MG63 (cell line): ENCODE measurements at regions not wholly inside any gene's neighbourhood (a gene's known extent, or its start where the extent isn't known, plus 50 kb on each side); places are given as distances from the start of the nearest gene placed in this dataset.

ENCODE experiments used
- DNase-seq: peaks from one replicate; pipeline ENCODE4 v3.0.0-alpha.2; 2020
- H3K27me3 ChIP-seq: fragments of 250-450 bp; sonication (Bioruptor Pico); 2 replicates; pipeline ENCODE4 v1.5.1; 2020; ENCODE audit warnings: mild to moderate bottlenecking, moderate library complexity
- H3K36me3 ChIP-seq: fragments of 250-450 bp; sonication (Bioruptor Pico); 2 replicates; pipeline ENCODE4 v1.5.1; 2020; ENCODE audit warnings: mild to moderate bottlenecking, moderate library complexity
- H3K4me3 ChIP-seq: fragments of 250-450 bp; sonication (Bioruptor Pico); 2 replicates; pipeline ENCODE4 v1.5.1; 2020; ENCODE audit warnings: mild to moderate bottlenecking, moderate library complexity
- H3K9me3 ChIP-seq: fragments of 250-450 bp; sonication (Bioruptor Pico); 2 replicates; pipeline ENCODE4 v1.5.1; 2020; ENCODE audit warnings: mild to moderate bottlenecking, moderate library complexity

- H3K9me3 ChIP-seq, result no peaks in the 10 kb centered on the region
- no peak overlapping the region for H3K4me3 ChIP-seq
- DNase-seq, result no peak
- H3K27me3 ChIP-seq, result no peaks in the 10 kb centered on the region
- H3K36me3 ChIP-seq, result no peaks in the 10 kb centered on the region
Measured at GRCh38 chr3:34919025-34919424, 720.3 kb upstream of the ARPP21 start.

- no peaks in the 10 kb centered on the region for H3K9me3 ChIP-seq
- no peak for DNase-seq
- H3K27me3 ChIP-seq, result no peaks in the 10 kb centered on the region
- no peaks in the 10 kb centered on the region for H3K36me3 ChIP-seq
- H3K4me3 ChIP-seq, result no peak overlapping the region
Measured at GRCh38 chr3:34920806-34921205, 718.5 kb upstream of the ARPP21 start.

GRCh38 chr3:34924961-34925360 lies 714.4 kb upstream of the ARPP21 start:
- no peak for DNase-seq
- Histone ChIP-seq H3K36me3 (no peaks in the 10 kb centered on the region), H3K27me3 (no peaks in the 10 kb centered on the region), H3K9me3 (no peaks in the 10 kb centered on the region), H3K4me3 (no peak overlapping the region)

GRCh38 chr3:34925851-34926250 lies 713.5 kb upstream of the ARPP21 start:
- no peaks in the 10 kb centered on the region for H3K36me3 ChIP-seq
- no peak overlapping the region for H3K4me3 ChIP-seq
- no peaks in the 10 kb centered on the region for H3K27me3 ChIP-seq
- H3K9me3 ChIP-seq, result no peaks in the 10 kb centered on the region
- no peak for DNase-seq

GRCh38 chr3:34929036-34929435 lies 710.3 kb upstream of the ARPP21 start:
- H3K36me3 ChIP-seq, result no peaks in the 10 kb centered on the region
- no peaks in the 10 kb centered on the region for H3K27me3 ChIP-seq
- H3K9me3 ChIP-seq, result no peaks in the 10 kb centered on the region
- no peak for DNase-seq
- no peak overlapping the region for H3K4me3 ChIP-seq

GRCh38 chr3:34934660-34935059 lies 704.7 kb upstream of the ARPP21 start:
- no peaks in the 10 kb centered on the region for H3K27me3 ChIP-seq
- H3K36me3 ChIP-seq, result no peaks in the 10 kb centered on the region
- no peak overlapping the region for H3K4me3 ChIP-seq
- DNase-seq, result no peak
- no peaks in the 10 kb centered on the region for H3K9me3 ChIP-seq

GRCh38 chr3:34938784-34939183 lies 700.5 kb upstream of the ARPP21 start:
- H3K36me3 ChIP-seq, result no peaks in the 10 kb centered on the region
- H3K9me3 ChIP-seq, result no peaks in the 10 kb centered on the region
- H3K27me3 ChIP-seq, result no peaks in the 10 kb centered on the region
- DNase-seq, result no peak
- no peak overlapping the region for H3K4me3 ChIP-seq

GRCh38 chr3:34942256-34942655 lies 697.1 kb upstream of the ARPP21 start:
- H3K36me3 ChIP-seq, result no peaks in the 10 kb centered on the region
- H3K4me3 ChIP-seq, result no peak overlapping the region
- no peak for DNase-seq
- no peaks in the 10 kb centered on the region for H3K27me3 ChIP-seq
- no peaks in the 10 kb centered on the region for H3K9me3 ChIP-seq

GRCh38 chr3:34947834-34948233 lies 691.5 kb upstream of the ARPP21 start:
- no peaks in the 10 kb centered on the region for H3K36me3 ChIP-seq
- no peaks in the 10 kb centered on the region for H3K27me3 ChIP-seq
- DNase-seq, result no peak
- no peak overlapping the region for H3K4me3 ChIP-seq
- H3K9me3 ChIP-seq, result no peaks in the 10 kb centered on the region

- Histone ChIP-seq H3K4me3 (no peak overlapping the region), H3K27me3 (no peaks in the 10 kb centered on the region), H3K36me3 (no peaks in the 10 kb centered on the region), H3K9me3 (no peaks in the 10 kb centered on the region)
- no peak for DNase-seq
Measured at GRCh38 chr3:34948517-34948916, 690.8 kb upstream of the ARPP21 start.

- no peaks in the 10 kb centered on the region for H3K9me3 ChIP-seq
Measured at GRCh38 chr3:34955680-34956079, 683.6 kb upstream of the ARPP21 start.

GRCh38 chr3:34956511-34956910 lies 682.8 kb upstream of the ARPP21 start:
- H3K4me3 ChIP-seq, result no peak overlapping the region

More at GRCh38 chr3:34955680-34956079, 683.6 kb upstream of the ARPP21 start:
- Histone ChIP-seq H3K4me3 (no peak overlapping the region), H3K27me3 (no peaks in the 10 kb centered on the region), H3K36me3 (no peaks in the 10 kb centered on the region)
- DNase-seq, result no peak

GRCh38 chr3:34957677-34958076 lies 681.6 kb upstream of the ARPP21 start:
- no peak overlapping the region for H3K4me3 ChIP-seq
- no peaks in the 10 kb centered on the region for H3K27me3 ChIP-seq
- no peaks in the 10 kb centered on the region for H3K9me3 ChIP-seq
- H3K36me3 ChIP-seq, result no peaks in the 10 kb centered on the region
- no peak for DNase-seq

More at GRCh38 chr3:34956511-34956910, 682.8 kb upstream of the ARPP21 start:
- no peak for DNase-seq
- no peaks in the 10 kb centered on the region for H3K9me3 ChIP-seq
- no peaks in the 10 kb centered on the region for H3K27me3 ChIP-seq
- no peaks in the 10 kb centered on the region for H3K36me3 ChIP-seq

- Histone ChIP-seq H3K36me3 (no peaks in the 10 kb centered on the region), H3K4me3 (no peak overlapping the region), H3K9me3 (no peaks in the 10 kb centered on the region), H3K27me3 (no peaks in the 10 kb centered on the region)
- DNase-seq, result no peak
Measured at GRCh38 chr3:34969513-34969912, 669.8 kb upstream of the ARPP21 start.

- Histone ChIP-seq H3K27me3 (no peaks in the 10 kb centered on the region), H3K9me3 (no peaks in the 10 kb centered on the region), H3K36me3 (no peaks in the 10 kb centered on the region), H3K4me3 (no peak overlapping the region)
- DNase-seq, result no peak
Measured at GRCh38 chr3:34972481-34972880, 666.8 kb upstream of the ARPP21 start.

- H3K36me3 ChIP-seq, result no peaks in the 10 kb centered on the region
- H3K4me3 ChIP-seq, result no peak overlapping the region
- DNase-seq, result no peak
- H3K9me3 ChIP-seq, result no peaks in the 10 kb centered on the region
- H3K27me3 ChIP-seq, result no peaks in the 10 kb centered on the region
Measured at GRCh38 chr3:34973586-34973985, 665.7 kb upstream of the ARPP21 start.

- Histone ChIP-seq H3K27me3 (no peaks in the 10 kb centered on the region), H3K4me3 (no peak overlapping the region), H3K36me3 (no peaks in the 10 kb centered on the region), H3K9me3 (no peaks in the 10 kb centered on the region)
- DNase-seq, result no peak
Measured at GRCh38 chr3:34983631-34984030, 655.7 kb upstream of the ARPP21 start.

GRCh38 chr3:34988296-34988695 lies 651.0 kb upstream of the ARPP21 start:
- Histone ChIP-seq H3K27me3 (no peaks in the 10 kb centered on the region), H3K9me3 (no peaks in the 10 kb centered on the region), H3K4me3 (no peak overlapping the region), H3K36me3 (no peaks in the 10 kb centered on the region)
- DNase-seq, result no peak

GRCh38 chr3:34995796-34996430 lies 643.4 kb upstream of the ARPP21 start:
- Histone ChIP-seq H3K36me3 (no peaks in the 10 kb centered on the region), H3K4me3 (no peak overlapping the region), H3K9me3 (no peaks in the 10 kb centered on the region), H3K27me3 (no peaks in the 10 kb centered on the region)
- DNase-seq, result no peak
